ENCODE measurements at regions not wholly inside any gene's neighbourhood (a gene's known extent, or its start where the extent isn't known, plus 50 kb on each side); places are given as distances from the start of the nearest gene placed in this dataset.

DNA sequence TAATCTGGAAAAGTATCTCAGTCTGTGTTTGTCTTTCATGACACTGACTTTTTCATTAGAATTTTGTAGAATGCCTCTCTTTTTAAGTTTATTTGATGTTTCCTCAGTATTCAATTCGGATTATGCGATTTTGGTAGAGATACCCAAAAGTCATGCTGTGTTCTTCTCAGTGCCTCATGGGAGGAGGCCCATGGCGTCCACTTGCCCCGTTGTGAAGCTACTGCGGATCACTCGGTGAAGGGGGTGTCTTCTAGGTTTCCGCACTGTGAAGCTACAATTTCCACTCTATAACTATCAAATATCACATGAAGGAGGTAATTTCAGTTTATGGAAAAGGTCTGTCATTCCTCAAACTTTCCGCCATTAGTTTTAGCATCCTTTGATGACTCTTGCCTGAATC is 794.0 kb downstream of the TBC1D22A start:
- no peak overlapping the region for H2AFZ ChIP-seq (ENCODE audit: low read length)
- DNase-seq, result no peak
- no peak overlapping the region for H3K9ac ChIP-seq (ENCODE audit: low read length)
- no peak overlapping the region for H3K4me3 ChIP-seq (ENCODE audit: low read length)
- H3K27ac ChIP-seq (ENCODE audit: low read length), result no peak overlapping the region
- H3K9me3 ChIP-seq (ENCODE audit: low read length), result no peaks in the 10 kb centered on the region
- no peaks in the 10 kb centered on the region for H4K20me1 ChIP-seq (ENCODE audit: insufficient read depth, low read depth, low read length)
- H3K36me3 ChIP-seq (ENCODE audit: insufficient read depth, low read length), result no peaks in the 10 kb centered on the region
- H3K27me3 ChIP-seq (ENCODE audit: low read length), result no peaks in the 10 kb centered on the region
- no peak overlapping the region for H3K4me2 ChIP-seq (ENCODE audit: low read depth, low read length, poor library complexity, severe bottlenecking)
- no peaks in the 10 kb centered on the region for H3K9me2 ChIP-seq (replicated peaks; ENCODE audit: insufficient read depth, low read length)
- no peaks in the 10 kb centered on the region for H3K4me1 ChIP-seq (ENCODE audit: low read length)
- H3K79me2 ChIP-seq (ENCODE audit: low read length), result no peaks in the 10 kb centered on the region

DNA sequence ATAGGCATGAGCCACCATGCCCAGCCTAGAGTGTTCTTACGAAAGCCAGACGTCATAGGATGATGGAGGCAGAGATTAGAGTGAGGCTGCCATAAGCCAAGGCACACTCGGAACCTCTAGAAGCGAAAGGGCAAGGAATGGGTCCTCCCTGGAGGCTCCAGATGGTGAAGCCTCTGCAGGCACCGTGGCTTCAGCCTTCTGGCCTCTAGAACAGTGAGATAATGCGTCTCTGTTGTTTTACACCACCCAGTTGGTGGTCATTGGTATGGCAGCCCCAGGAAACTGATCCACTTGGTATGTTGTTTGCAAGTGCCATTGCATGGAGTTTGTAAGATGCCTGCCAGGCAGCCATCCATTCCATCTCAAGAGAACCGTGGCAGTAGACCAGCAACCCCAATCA is 791.0 kb downstream of the TBC1D22A start:
- H2AFZ ChIP-seq (ENCODE audit: low read length), result no peak overlapping the region
- no peaks in the 10 kb centered on the region for H3K4me1 ChIP-seq (ENCODE audit: low read length)
- no peaks in the 10 kb centered on the region for H3K9me3 ChIP-seq (ENCODE audit: low read length)
- no peaks in the 10 kb centered on the region for H3K79me2 ChIP-seq (ENCODE audit: low read length)
- no peaks in the 10 kb centered on the region for H4K20me1 ChIP-seq (ENCODE audit: insufficient read depth, low read depth, low read length)
- no peak overlapping the region for H3K27ac ChIP-seq (ENCODE audit: low read length)
- H3K4me3 ChIP-seq (ENCODE audit: low read length), result no peak overlapping the region
- no peaks in the 10 kb centered on the region for H3K9me2 ChIP-seq (replicated peaks; ENCODE audit: insufficient read depth, low read length)
- DNase-seq, result no peak
- no peak overlapping the region for H3K9ac ChIP-seq (ENCODE audit: low read length)
- H3K4me2 ChIP-seq (ENCODE audit: low read depth, low read length, poor library complexity, severe bottlenecking), result no peak overlapping the region
- H3K36me3 ChIP-seq (ENCODE audit: insufficient read depth, low read length), result no peaks in the 10 kb centered on the region
- H3K27me3 ChIP-seq (ENCODE audit: low read length), result no peaks in the 10 kb centered on the region

DNA sequence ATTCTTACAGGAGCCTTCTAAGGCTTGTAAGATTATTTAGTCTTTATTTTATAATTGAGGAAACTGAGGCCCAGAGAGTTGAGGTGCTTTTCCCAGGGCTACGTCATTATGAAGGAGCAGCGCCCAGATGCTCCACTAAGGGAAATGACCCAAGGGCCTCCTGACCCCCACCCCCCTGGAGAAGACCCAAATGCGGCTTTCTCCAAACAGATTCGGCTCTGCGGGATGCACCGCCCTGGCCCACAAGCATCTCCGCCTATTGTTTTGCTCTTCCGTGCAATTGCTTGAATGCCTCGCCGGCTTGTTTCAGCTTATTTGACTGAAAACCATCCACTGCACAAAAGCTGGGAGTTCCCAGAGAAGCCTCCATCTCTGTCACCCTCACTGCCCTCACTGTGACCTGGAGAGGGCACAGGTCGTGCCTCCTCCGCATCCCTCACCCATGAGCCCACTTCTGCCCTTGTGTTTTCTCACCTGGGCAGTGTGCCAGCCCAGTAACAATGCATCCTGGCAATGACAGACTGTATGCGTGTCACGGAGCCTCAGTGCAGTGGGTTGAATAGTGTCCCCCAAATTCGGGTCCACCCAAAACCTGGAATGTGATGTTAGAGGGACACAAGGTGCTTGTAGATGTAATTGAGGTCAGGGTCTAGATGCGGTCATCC is 790.2 kb downstream of the TBC1D22A start:
- Histone ChIP-seq H3K4me3 (ENCODE audit: low read length) (no peak overlapping the region), H3K4me2 (ENCODE audit: low read depth, low read length, poor library complexity, severe bottlenecking) (no peak overlapping the region), H3K9me3 (ENCODE audit: low read length) (no peaks in the 10 kb centered on the region), H3K79me2 (ENCODE audit: low read length) (no peaks in the 10 kb centered on the region), H3K36me3 (ENCODE audit: insufficient read depth, low read length) (no peaks in the 10 kb centered on the region), H3K4me1 (ENCODE audit: low read length) (no peaks in the 10 kb centered on the region), H4K20me1 (ENCODE audit: insufficient read depth, low read depth, low read length) (no peaks in the 10 kb centered on the region), H3K27me3 (ENCODE audit: low read length) (no peaks in the 10 kb centered on the region), H3K9ac (ENCODE audit: low read length) (no peak overlapping the region), H3K27ac (ENCODE audit: low read length) (no peak overlapping the region), H2AFZ (ENCODE audit: low read length) (no peak overlapping the region), H3K9me2 (replicated peaks; ENCODE audit: insufficient read depth, low read length) (no peaks in the 10 kb centered on the region)
- no peak for DNase-seq

DNA sequence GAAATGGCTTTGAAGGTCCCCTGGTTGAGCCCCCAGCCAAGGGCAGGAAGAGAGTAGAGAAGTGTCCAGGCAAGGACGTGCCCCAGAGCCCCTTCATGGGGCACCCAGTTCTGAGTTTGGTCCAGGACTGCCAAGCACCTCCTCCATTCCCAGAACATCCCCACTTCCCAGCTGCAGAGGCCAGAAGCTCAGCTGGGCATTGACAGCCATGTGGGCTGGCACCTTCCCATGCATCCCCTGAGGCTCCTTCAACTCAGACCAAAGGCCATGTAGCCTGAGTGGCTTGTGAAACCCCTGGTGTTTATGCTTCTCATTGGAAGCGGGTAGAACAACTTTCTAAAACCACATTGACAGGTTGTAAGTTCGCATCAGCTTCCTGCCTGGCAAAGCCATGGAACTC is 789.6 kb downstream of the TBC1D22A start:
- Histone ChIP-seq H3K9me3 (ENCODE audit: low read length) (no peaks in the 10 kb centered on the region), H3K4me1 (ENCODE audit: low read length) (no peaks in the 10 kb centered on the region), H3K9ac (ENCODE audit: low read length) (no peak overlapping the region), H3K79me2 (ENCODE audit: low read length) (no peaks in the 10 kb centered on the region), H3K27me3 (ENCODE audit: low read length) (no peaks in the 10 kb centered on the region), H3K4me2 (ENCODE audit: low read depth, low read length, poor library complexity, severe bottlenecking) (no peak overlapping the region), H3K27ac (ENCODE audit: low read length) (no peak overlapping the region), H3K9me2 (replicated peaks; ENCODE audit: insufficient read depth, low read length) (no peaks in the 10 kb centered on the region), H3K4me3 (ENCODE audit: low read length) (no peak overlapping the region), H3K36me3 (ENCODE audit: insufficient read depth, low read length) (no peaks in the 10 kb centered on the region), H4K20me1 (ENCODE audit: insufficient read depth, low read depth, low read length) (no peaks in the 10 kb centered on the region), H2AFZ (ENCODE audit: low read length) (no peak overlapping the region)
- DNase-seq, result no peak

DNA sequence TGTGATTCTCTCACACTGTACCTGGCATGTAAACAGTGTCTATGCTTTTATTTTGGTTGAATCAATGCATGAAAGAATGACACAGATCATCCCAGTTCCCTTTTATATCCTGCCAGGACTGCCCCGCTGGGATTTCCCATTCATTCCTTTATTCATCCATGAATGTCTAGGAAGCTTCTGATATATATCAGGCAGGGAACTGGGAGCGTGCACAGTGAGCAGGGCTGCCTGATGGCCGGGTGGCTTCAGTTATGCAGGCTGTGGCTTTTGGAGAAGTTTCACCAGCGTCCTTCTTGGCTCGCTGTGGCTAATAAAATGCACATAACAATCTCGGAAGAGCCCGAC is 789.0 kb downstream of the TBC1D22A start:
- Histone ChIP-seq H3K9me3 (ENCODE audit: low read length) (no peaks in the 10 kb centered on the region), H3K79me2 (ENCODE audit: low read length) (no peaks in the 10 kb centered on the region), H3K4me3 (ENCODE audit: low read length) (no peak overlapping the region), H3K9ac (ENCODE audit: low read length) (no peak overlapping the region), H3K9me2 (replicated peaks; ENCODE audit: insufficient read depth, low read length) (no peaks in the 10 kb centered on the region), H2AFZ (ENCODE audit: low read length) (no peak overlapping the region), H3K4me1 (ENCODE audit: low read length) (no peaks in the 10 kb centered on the region), H3K27me3 (ENCODE audit: low read length) (no peaks in the 10 kb centered on the region), H4K20me1 (ENCODE audit: insufficient read depth, low read depth, low read length) (no peaks in the 10 kb centered on the region), H3K4me2 (ENCODE audit: low read depth, low read length, poor library complexity, severe bottlenecking) (no peak overlapping the region), H3K36me3 (ENCODE audit: insufficient read depth, low read length) (no peaks in the 10 kb centered on the region), H3K27ac (ENCODE audit: low read length) (no peak overlapping the region)
- DNase-seq, result no peak

DNA sequence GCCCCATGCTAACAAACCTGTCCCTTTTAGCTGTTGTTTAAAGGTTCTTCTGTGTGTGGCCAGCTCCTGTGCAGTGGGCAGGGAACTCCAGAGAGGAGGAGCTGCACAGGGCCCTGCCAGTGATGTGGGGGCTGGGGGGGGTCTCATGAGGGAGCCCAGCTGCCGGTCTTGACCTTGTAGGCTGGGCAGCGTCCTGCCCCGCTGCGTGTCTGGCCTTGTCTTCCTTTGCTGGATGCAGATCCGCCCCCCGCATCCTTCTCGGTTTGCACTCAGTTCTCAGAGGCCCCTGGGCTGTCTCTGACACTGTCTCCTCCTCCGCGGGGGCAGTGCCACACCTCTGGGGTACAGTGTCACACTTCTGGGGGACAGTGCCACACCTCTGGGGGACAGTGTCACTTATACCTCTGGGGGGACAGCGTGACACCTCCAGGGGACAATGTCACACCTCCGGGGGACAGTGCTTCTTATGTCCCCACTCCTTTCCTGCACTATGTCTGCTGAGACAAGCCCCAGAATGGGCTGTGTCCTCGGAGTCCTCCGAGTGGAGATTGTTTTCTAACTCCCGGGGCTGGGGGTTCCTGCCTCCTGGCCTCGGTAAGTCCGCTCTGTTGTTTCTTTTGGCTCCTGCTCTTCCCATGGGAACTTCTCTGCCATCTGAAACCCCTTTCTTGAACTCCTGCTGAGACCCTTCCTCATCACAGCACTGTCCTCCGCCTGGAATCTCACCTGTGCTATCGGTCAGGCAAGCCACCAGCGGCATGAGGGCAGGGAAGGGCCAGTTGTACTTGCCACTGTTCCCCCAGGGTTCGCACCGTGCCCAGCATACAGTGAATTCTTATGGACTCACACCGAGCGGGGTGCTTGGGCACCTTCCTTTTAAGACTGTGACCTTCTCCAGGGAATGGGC is 788.3 kb downstream of the TBC1D22A start:
- DNase-seq, result no peak
- Histone ChIP-seq H3K4me1 (ENCODE audit: low read length) (no peaks in the 10 kb centered on the region), H4K20me1 (ENCODE audit: insufficient read depth, low read depth, low read length) (no peaks in the 10 kb centered on the region), H3K4me3 (ENCODE audit: low read length) (no peak overlapping the region), H3K9ac (ENCODE audit: low read length) (no peak overlapping the region), H3K9me3 (ENCODE audit: low read length) (no peaks in the 10 kb centered on the region), H3K27me3 (ENCODE audit: low read length) (no peaks in the 10 kb centered on the region), H3K4me2 (ENCODE audit: low read depth, low read length, poor library complexity, severe bottlenecking) (no peak overlapping the region), H3K79me2 (ENCODE audit: low read length) (no peaks in the 10 kb centered on the region), H3K36me3 (ENCODE audit: insufficient read depth, low read length) (no peaks in the 10 kb centered on the region), H2AFZ (ENCODE audit: low read length) (no peak overlapping the region), H3K27ac (ENCODE audit: low read length) (no peak overlapping the region), H3K9me2 (replicated peaks; ENCODE audit: insufficient read depth, low read length) (no peaks in the 10 kb centered on the region)

DNA sequence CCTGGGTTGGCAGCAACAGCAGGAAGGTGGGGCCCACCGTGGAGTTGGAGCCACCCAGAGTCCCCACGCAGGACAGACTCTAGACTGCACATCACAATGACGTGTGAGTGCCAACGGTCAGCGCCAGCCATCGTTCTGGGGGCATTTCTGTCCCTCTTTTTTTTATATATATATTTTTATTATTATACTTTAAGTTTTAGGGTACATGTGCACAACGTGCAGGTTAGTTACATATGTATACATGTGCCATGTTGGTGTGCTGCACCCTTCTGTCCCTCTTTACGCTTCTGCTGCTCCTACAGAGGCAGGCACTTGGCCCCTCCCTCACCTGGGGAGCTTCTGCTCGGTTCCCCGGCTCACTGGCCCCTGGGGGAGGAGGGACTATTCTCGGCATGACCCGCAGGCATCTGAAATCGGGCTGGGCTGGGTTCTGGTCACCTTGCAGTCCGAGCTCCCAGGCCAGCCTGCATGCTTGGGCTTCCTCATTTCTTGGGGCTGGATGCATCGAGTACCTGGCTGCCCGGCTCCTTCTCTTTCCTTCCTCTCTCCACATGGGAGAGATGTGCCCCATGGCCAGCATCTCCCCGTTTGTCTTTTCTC is 787.4 kb downstream of the TBC1D22A start:
- H3K9me2 ChIP-seq (replicated peaks; ENCODE audit: insufficient read depth, low read length), result no peaks in the 10 kb centered on the region
- H3K4me3 ChIP-seq (ENCODE audit: low read length), result no peak overlapping the region
- H3K36me3 ChIP-seq (ENCODE audit: insufficient read depth, low read length), result no peaks in the 10 kb centered on the region
- H3K4me2 ChIP-seq (ENCODE audit: low read depth, low read length, poor library complexity, severe bottlenecking), result no peak overlapping the region
- H3K79me2 ChIP-seq (ENCODE audit: low read length), result no peaks in the 10 kb centered on the region
- no peaks in the 10 kb centered on the region for H3K9me3 ChIP-seq (ENCODE audit: low read length)
- no peak for DNase-seq
- no peak overlapping the region for H2AFZ ChIP-seq (ENCODE audit: low read length)
- no peaks in the 10 kb centered on the region for H3K27me3 ChIP-seq (ENCODE audit: low read length)
- no peak overlapping the region for H3K27ac ChIP-seq (ENCODE audit: low read length)
- no peak overlapping the region for H3K9ac ChIP-seq (ENCODE audit: low read length)
- H4K20me1 ChIP-seq (ENCODE audit: insufficient read depth, low read depth, low read length), result no peaks in the 10 kb centered on the region
- no peaks in the 10 kb centered on the region for H3K4me1 ChIP-seq (ENCODE audit: low read length)

DNA sequence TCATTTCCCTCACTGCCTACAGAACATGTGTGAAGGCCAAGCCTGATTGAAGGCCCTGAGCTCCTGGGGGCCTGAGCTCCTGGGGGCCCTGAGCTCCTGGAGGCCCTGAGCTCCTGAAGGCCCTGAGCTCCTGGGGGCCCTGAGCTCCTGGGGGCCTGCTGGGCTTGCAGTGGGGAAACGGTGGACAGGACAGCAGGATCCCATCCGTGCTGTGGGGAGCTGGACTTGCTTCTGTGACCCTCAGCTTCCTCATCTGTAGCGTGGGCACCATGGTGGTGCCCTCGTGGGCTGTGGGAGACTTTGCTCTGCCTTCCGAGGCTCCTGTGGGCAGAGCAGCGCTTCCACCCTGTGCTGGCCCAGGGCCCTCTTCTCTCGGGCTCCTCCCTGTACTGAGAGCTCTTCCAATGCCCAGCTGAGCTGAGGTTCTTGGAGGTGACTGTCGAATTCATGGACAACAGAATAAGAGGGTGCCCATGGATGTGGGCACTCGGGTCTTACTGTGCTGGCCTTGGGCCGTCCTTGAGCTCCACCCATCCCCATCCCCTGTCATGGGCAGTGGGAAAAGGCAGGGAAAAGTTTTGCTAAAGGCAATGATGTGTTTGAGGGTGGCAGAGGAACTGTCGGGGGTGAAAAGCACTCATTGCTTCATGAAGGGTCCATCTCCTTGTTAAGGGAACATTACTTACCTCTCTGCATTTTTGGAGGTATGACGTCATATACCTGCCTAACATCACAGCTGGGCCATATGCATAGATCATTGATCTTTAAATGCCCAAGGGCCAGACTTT is 786.7 kb downstream of the TBC1D22A start:
- Histone ChIP-seq H3K9me3 (ENCODE audit: low read length) (no peaks in the 10 kb centered on the region), H4K20me1 (ENCODE audit: insufficient read depth, low read depth, low read length) (no peaks in the 10 kb centered on the region), H3K36me3 (ENCODE audit: insufficient read depth, low read length) (no peaks in the 10 kb centered on the region), H3K4me2 (ENCODE audit: low read depth, low read length, poor library complexity, severe bottlenecking) (no peak overlapping the region), H2AFZ (ENCODE audit: low read length) (no peak overlapping the region), H3K9ac (ENCODE audit: low read length) (no peak overlapping the region), H3K9me2 (replicated peaks; ENCODE audit: insufficient read depth, low read length) (no peaks in the 10 kb centered on the region), H3K27me3 (ENCODE audit: low read length) (no peaks in the 10 kb centered on the region), H3K79me2 (ENCODE audit: low read length) (no peaks in the 10 kb centered on the region), H3K4me3 (ENCODE audit: low read length) (no peak overlapping the region), H3K27ac (ENCODE audit: low read length) (no peak overlapping the region), H3K4me1 (ENCODE audit: low read length) (no peaks in the 10 kb centered on the region)
- DNase-seq, result no peak

Measured in Karpas-422 (cell line).